ENCODE measurements at regions not wholly inside any gene's neighbourhood (a gene's known extent, or its start where the extent isn't known, plus 50 kb on each side); places are given as distances from the start of the nearest gene placed in this dataset.

DNA sequence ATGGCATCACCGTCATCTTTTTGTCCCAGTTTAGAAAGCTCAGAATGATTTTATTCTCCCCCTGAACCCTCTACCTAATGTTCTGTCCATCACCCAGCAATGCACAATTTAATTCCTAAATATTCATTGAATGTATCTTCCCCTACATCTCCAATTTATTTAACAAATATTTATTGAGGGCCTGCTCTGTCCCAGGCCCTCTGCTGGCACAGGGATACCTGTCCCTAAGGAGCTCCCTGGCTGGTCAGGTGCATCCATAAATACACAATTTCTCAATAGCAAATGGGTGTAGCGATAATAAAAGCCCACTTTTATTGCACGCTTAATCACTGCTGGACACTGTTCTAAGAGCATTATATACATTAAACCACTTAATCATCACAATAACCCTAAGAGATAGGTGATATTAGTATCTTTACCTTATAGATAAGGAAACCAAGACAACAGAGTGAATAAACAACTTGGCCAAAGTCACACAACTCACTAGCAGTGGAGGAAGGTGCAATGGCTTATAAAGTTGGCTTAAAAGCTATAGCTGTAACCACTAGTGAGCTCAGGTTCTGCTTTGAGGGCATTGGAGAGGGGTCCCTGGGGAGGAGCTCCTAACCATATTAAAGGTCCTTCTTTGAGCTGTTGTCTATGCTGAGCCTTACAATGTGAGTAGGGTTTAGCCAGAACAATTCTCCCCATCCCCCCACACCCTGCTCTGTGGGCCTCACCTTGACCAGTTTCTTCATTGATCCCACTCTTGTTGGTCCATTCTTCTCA, 126.3 kb upstream of the JUN start:
- no peak for DNase-seq (ENCODE audit: low read depth)

DNA sequence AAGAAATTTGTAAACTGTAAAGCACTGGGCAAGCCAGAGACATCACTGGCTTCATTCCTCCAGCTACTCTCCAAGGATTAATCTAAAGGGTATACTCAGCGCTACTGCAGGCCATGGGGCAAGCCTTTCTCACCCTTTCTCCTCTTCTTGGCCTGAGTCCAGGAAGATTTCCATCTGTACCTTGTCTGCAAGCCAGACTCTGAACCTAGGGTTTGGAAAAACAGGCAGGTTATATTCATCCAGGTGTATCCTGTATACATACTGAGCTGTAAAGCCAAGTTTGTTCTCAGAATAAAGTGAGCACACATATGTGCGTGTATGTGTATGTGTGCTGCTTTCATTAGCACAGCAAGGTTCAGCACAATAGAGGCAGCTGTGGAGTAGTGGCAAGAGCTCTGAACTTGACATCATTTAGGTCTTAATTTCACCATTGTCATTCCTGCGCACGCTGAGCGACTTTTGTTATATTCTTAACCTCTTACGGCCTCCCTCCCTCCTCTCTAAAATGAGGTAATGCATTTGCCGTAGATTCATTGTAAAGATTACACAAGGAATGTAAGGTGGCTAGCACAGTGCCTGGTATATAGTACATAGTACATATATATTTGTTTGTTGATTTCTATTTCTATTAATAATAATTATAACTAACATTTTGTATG, 128.1 kb upstream of the JUN start:
- no peak for DNase-seq (ENCODE audit: low read depth)

DNA sequence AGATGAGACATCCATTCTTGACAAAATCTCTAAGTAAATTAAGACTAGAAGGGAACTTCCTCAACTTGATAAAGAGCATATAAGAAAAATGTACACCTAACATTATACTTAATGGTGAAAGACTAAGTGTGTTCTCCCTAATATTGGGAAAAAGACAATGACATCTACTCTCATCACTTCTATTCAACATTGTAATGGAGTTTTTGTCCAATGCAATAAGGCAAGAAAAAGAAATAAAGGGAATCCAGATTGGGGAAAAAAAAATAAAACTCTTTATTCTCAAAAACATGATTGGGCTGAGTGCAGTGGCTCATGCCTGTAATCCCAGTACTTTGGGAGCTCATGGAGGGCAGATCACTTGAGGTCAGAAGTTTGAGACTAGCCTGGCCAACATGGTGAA, 131.1 kb upstream of the JUN start:
- no peak for DNase-seq (ENCODE audit: low read depth)

DNA sequence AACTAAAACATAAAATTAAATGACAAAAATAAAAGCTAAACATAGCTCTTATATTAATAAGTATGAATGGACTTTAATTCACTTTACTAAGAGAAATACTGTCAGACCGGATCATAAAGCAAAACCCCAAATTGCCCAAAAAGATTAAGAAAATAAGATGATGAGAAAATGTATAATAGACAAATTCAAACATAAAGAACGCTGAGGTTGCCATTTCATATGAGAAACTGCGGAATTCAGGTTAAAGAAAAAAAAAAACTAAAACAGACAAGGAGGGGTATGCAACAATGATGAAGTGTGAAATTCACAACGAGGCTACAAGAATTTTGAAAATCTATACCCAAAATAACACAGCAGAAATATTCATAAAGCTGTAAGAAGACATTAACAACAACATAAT, 133.6 kb upstream of the JUN start:
- no peak for DNase-seq (ENCODE audit: low read depth)

DNA sequence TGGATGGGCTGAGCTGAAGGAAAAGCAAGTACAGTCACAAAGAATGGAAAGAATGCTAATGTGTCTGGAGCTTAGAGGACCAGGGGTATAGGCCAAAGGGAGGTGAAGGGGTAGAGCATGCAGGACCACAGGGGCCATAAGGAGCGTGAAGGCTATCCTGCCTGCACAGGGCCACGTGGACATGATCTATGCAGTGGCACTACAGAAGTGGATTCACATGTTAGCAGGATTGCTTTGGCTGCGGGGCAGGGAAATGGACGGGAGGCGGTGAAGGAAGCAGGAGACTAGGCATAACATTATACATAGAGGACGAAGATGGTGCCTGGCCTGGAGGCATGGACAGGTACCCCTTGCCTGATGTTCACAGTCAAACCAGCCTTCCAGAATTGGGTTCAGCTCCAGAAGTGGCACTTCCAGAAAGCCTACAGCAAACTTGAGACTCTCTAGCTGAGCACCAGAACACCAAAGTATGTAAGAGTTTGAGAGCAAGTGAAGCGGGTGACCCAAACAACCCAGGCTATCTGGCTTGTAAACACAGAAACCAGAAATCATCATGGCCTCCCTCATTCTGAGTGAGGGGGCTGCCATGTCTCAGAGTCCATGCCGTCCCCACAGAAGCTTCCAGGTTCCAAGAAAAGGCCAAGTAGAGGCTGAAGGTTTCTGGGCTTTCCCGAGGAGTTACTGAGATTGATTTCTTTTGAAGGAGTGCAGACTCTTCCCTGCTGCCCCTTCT, 135.5 kb upstream of the JUN start:
- no peak for DNase-seq (ENCODE audit: low read depth)

DNA sequence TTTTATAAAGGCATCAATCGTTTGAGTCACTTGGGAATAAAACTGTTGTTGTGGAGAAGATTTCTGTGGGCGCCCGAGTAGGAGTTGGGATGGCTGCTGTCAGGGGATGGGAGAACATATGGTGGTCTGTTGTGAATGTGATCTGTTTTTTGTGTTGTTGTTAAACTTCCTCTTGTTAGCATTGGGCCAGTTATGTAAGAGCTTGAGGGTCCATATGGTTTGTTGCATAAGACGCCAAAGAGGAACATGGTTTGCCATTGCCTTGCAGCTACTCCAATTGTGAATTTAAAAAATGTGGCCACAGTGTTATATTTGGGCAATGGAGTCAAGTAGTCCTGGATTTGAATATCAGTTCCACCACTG, 136.1 kb upstream of the JUN start:
- no peak for DNase-seq (ENCODE audit: low read depth)

DNA sequence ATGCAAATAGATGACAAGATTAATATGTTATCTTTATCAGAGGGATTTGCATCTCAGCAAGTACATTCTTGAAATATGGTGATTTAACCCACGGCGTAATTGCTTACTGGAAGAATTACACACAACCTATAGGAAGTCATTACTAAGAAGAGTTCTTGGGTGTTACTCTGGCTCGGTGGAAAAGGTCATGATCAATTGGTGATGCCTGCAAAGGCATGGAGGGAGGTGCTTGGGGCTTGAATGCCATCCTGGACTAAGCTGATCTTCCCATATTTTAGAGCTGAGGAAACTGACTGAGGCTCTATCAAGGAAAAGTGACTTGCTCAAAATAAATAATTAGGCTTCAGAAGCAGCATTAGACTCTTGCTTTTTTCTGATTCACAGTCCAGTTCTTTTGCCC, 137.5 kb upstream of the JUN start:
- no peak for DNase-seq (ENCODE audit: low read depth)

DNA sequence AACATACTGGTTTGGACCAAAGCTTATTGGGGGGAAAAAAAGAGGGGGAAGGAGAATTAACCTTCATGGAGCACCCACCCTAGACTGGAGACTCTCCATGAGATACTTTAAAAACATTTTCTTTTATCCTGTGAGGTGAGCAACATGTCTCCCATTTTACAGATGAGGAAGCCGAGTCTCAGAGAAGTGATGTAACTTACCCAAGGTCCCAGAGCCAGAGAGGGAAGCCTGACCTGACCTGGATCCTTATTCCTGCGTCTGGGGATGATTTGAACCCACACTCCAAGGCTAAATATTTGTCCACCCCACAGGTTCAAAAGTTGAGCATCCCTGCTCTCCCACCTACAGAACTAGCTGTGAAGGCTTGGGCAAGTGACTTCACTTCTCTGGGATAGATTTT, 137.9 kb upstream of the JUN start:
- DNase-seq (ENCODE audit: low read depth) = no peak

DNA sequence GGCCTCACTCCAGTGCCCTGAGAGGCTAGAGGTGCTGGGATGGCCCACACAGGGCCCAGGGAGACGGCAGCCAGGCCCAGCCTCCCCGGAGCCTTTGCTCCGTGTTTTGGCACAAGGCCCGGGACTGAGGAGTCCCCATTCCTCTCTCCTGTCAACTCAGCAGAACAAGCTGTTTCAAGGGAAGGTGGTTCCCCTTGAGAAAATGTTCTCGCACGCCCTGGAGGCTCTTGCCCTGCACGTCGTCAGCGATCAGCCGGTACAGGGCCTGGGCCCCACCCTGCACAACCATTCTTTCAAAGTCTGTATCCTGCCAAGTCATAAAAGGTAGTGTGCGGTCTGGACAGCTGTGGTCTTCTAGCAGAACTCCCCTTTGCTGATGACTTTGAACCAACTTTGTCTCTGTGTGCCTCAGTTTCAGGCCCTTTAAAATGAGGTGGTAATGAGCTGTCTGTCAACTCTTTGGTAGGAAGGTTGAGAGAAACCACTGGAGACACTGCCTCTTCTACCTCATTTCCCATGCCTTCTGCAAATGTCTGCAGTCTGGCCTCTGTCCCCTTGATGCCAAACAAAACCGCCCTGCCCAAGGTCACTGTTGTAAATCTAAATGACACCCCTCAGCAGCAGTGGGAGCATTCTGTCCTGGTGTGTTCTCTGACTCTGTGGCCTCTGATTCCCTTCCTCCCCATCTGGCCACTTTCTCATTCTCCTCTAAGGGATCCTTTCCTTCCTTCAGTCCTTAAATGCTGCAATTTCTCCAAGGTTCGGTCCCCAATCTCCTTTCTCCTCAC, 138.6 kb upstream of the JUN start:
- DNase-seq (ENCODE audit: low read depth) = no peak

DNA sequence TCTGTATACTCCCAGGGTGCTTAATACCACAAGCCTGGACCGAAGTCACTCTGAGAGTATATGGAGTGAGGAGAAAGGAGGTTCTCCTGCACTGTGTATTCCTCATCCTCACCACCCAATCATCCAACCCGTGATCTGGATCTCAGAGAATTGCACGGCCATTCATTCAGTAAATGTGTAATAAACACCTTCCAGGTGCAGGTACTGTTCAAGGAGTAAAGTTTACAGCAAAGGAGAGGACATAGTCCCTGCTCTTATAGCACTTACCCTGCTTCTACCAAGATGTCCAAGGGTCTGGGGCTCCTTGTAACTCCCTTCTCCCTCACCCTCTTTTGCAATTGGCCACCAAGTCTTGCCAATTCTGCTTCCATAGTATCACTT, 139.2 kb upstream of the JUN start:
- no peak for DNase-seq (ENCODE audit: low read depth)

DNA sequence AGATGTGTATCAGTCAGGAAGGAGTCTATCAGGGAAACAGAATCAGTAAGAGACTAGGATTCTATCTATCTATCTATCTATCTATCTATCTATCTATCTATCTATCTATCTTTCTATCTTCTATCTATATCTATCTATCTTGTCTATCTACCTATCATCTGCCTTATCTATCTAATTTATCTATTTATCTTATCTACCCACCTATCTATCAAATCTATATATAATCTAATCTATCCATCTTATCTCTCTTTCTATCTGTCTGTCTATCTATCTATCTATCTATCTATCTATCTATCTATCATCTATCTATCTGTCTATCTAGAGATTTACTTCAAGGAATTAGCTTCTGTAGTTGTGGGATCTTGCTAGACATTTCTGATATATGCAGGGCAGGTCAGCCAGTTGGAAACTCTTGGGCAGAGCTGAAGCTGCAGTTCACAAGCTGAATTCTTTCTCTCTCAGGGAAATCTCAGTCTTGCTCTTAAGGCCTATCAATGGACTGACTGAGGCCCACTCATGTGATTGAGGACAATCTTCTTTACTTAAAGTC, 140.2 kb upstream of the JUN start:
- no peak for DNase-seq (ENCODE audit: low read depth)

DNA sequence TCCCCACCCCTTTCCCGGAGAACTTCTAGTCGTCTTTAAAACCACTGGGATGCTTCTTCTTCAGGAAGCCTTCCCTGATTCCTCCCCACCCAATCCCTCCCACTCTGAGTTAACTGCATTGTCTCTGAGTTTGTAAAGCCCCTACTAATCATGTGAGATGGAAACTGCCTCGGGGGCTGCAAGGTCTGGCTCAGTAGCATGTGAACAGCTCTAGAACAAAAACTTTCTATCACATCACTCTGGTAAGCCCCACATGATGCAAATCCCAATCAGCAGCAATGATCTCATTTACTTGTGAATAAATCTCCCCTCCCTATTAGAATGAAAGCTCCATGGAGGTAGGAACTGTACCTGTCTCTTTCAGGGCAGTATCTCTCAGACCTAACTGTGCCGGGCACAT, 141.0 kb upstream of the JUN start:
- no peak for DNase-seq (ENCODE audit: low read depth)

DNA sequence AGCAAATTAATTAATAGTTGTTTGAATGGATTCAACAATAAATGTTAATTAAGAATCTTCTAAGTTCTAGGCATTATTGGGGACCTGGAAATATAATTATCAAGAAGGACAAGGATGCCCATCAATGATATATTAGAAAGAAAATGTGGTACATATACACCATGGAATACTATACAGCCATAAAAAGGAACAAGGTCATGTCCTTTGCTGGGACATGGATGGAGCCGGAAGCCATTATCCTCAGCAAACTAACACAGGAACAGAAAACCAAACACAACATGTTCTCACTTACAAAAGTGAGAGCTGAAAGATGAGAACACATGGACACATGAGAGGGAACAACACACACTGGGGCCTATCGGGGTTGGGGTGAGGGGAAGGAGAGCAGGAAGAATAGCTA, 141.4 kb upstream of the JUN start:
- no peak for DNase-seq (ENCODE audit: low read depth)

DNA sequence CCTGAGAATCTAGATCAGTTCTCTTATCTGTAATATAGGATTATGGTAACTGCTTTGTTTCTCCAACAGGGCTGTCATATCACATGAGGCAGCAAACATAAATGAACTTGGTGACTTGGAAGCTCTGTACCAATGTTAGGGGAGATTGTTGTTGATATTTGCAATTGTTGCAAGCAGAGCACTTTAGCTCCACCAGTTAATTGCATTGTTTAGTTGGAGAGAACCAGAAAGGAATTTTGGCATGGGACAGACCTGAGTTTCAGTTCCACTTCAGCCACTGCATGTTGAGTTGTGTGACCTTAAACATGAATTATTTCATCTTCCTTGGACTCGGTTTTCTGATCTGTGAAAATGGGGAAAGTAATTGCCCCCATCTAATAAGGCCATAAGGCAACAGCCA, 142.3 kb upstream of the JUN start:
- DNase-seq (ENCODE audit: low read depth) = no peak

DNA sequence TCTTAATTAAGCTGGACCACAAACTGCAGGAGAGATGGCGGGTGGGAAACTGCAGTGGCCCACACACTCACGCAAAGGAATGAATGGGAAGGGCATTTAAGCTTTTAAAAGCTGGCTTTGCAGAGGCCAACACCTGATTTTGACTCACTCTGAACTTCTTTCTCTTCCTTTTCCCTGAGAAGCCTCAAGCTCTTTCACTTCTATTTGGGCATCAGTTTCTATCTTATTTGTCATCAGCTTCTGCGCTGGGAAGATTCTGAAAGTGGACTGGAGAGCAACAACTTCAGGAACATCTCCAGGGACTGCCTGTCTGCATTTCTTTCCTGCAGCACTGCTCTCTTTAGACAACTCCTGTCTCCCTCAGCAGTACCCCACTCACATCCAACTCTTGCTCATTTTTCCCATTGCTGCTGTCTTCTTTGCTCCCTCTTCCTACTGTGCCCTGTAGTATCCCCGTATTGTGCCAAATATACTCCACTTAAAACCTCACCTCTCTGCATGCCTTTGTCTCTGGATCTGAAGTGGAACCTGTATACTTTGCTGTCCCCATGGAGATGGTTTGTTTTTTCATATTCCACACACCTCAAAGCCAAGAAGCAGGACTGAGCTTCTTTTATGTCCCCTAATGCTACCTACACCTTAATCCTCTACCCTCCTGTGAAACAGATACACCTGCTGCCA, 143.3 kb upstream of the JUN start:
- no peak for DNase-seq (ENCODE audit: low read depth)

DNA sequence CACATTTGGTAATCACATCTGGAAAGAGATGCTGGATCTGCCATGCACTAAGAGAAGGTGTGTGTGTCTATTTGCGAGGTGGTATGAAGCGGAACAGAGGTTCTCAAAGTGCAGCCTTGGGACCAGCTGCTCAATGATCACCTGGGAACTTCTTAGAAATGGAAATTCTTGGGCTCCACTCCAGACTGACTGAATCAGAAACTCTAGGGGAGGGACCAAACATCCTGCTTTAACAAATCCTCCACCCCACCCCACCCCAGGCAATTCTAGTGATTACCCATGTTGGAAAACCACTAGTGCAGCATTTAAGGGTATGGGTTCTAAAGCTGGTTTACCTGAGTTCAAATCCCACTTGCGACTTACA, 143.9 kb upstream of the JUN start:
- DNase-seq (ENCODE audit: low read depth) = no peak

DNA sequence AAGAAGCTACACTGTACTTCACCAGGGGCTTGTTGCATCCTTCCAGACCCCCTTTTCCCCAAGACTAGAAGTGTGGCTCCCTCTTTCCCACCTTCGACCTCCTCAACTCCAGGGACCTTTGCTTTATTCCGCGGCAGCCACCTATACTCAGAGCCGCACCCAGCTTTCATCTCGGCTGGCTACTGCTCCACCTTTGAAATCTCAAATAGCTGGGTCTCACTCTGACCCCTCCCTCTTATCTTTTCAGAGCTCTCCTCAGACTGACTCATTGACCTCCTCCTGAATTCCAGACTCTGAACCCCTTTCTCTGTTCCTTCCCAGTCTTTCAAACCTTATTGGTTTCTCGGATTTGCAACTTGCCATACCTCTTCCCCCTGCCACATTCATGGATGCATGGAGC, 144.7 kb upstream of the JUN start:
- DNase-seq (ENCODE audit: low read depth) = no peak

DNA sequence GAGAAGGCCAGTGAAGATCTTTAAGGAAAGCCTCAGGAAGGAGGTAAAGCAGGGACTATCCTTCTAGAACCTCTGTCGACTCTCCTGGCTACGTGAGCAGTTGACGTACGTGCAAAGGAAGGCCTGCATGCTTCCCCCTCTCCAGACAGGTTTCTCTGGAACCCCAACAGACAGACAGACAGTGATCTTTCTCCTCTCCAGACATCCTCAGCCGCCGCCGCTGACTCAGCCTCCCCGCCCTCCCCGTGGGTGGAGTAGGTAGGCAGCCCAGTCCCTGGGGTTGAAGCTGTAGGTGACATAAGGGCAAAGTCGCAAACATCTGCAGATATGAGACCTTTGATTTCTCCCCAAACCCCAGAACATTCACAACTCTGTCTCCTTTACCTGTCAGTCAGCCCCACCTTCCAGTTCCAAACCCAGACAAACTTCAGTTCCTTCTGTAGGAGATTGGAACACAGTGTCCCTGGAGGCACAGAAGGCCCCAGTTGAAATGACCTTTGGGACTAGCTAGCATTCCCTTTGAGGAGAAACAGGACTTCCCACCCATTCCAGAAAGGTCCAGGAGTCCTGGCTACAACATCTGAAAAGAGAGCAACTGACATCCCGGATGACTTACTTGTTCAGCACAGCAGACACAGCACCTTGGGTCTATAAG, 146.0 kb upstream of the JUN start:
- no peak for DNase-seq (ENCODE audit: low read depth)

DNA sequence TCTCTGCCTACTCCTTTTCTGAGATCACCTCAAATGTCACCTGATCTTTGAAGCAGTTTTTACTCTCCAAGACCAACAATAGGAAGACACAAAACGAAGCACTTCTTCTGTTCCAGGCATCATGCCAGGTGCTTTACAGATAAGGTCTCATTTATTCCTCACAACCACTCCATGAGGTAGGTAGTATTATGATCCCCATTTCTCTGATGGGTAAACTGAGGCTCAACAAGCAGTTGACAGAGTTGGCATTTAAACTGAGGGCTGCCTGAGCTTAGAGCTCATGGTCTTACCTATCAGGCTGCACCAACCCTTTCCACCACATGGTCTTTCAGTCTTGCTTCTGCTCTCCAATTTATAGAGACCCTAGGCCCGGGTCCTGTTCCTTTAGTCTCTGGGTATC, 147.2 kb upstream of the JUN start:
- DNase-seq (ENCODE audit: low read depth) = no peak

DNA sequence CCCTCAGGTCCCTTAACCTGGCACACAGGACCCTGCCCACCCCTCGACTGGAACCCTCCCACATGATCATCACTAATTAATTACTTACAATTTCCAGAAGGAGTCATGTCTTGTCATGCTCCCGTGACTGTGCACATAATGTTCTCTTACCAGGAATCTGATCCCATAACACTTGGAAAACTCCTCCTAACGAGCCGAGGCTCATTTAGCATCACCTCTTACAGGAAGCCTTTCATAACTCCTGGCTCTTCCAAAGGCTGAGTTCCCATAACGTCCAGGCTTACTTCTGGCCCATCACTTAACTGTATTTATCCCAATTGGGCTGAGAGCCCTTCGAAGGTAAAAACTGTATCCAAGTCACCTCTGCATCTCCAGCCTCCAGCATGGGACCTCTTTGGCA, 147.9 kb upstream of the JUN start:
- DNase-seq (ENCODE audit: low read depth) = no peak

DNA sequence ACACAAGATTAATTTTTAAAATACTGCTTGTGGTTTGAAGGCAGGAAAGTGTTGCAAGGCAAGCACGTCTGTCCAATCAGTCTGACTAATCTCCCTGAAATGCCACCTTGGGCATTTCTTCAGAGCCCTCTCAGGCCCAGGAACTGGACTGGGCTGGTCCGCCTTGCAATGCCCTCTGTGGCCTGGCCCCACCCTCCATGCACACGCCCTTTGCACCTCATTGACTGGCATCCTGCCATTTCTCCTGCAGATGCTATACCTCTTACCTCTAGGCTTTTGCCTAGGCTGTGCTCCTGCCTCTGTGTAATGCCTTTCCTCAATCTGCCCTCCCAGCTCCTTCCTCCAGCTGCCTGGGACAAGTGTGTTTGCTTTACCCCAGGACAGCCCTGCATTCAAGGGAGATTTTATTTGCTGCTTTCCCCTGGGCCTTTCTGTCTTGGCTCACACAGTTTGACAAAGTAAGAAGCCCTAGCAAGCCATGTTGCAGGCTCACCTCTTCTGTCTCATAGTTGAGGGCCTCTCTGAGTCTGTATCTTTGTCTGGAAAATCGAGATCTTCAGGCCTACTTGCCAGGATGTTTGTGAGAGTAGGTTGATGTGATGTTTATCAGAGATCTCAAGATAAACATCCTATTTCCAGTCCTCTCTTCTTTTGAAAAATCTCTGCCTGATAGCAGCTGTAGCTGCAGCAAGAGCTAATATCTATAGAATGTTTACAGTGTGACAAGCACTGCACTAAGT, 149.2 kb upstream of the JUN start:
- peak; percentile 67 for DNase-seq (ENCODE audit: low read depth)
